ENCODE measurements at regions not wholly inside any gene's neighbourhood (a gene's known extent, or its start where the extent isn't known, plus 50 kb on each side); places are given as distances from the start of the nearest gene placed in this dataset.

DNA sequence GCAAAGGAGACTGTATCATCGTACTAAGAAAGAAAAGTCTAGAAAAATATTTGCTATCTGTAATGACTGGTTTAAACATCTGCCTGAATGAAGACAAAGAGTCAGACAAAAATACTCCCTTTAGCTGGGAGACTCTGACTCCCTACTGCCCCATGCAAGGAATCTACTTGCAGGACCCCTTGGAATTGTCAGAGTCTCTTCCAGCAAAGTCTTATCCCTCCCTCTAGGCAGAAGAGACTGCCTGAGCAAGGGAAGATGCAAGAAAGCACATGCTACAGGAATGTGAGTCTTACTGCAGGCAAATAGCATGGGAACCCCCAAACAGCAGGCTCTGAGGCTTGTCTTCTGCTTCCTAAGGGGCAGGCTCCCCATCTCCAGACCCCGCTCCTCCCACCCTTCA is 154.0 kb downstream of the KCNA5 start:
- WGBS, 2 donors: 55 to 58% methylated on average over 2 of the region's 2 CpGs
- no peak for DNase-seq (ENCODE audit: low spot score in 2 of 2)
- H3K4me3 ChIP-seq (ENCODE audit: low read depth, poor library complexity, severe bottlenecking): no peak overlapping the region
- TF ChIP-seq POLR2A (IDR thresholded peaks at IDR 0.05): no peak
- TF ChIP-seq, protein P1, sequence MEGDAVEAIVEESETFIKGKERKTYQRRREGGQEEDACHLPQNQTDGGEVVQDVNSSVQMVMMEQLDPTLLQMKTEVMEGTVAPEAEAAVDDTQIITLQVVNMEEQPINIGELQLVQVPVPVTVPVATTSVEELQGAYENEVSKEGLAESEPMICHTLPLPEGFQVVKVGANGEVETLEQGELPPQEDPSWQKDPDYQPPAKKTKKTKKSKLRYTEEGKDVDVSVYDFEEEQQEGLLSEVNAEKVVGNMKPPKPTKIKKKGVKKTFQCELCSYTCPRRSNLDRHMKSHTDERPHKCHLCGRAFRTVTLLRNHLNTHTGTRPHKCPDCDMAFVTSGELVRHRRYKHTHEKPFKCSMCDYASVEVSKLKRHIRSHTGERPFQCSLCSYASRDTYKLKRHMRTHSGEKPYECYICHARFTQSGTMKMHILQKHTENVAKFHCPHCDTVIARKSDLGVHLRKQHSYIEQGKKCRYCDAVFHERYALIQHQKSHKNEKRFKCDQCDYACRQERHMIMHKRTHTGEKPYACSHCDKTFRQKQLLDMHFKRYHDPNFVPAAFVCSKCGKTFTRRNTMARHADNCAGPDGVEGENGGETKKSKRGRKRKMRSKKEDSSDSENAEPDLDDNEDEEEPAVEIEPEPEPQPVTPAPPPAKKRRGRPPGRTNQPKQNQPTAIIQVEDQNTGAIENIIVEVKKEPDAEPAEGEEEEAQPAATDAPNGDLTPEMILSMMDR (IDR thresholded peaks at IDR 0.05): no peak
- intact Hi-C loops (cut with DNase I; ENCODE audit: low total_unique reads): no loop called here

DNA sequence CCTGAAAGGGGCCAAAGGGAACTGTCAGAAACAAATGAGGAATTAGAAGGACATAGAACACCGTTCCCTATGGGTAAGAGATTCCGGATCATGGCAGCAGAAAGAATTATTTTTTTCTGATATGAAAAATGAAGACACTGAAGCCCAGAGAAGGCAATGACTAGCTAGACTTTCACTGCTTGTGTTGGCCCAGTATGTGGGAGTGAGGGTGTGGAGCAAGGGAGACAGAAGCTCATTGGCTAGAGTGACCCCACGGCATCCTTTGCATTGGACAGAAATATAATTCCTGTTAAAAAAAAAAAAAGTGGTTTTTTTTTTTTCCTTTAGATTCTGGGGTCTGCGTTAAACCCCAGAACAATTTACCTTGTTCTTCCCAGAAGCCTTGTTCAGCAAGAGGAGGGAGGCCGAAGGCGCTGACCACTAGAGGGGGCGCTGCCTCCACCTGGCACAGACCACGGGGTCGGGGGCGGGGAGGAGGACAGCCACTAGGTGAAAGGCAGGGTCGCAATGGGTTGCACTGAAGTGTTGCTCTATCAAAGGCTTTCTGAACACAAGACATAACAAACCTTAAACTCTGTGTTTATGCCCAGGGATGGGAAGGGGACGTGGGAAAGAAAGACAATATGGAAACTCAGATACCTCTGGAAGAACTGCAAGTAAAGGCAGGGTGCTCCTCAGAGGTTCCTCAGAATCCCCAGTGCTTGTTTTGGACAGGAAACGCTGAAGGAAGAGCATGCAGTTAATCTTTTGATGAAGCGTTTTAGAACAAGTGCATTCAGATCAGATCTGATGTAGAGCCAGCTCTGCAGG is 156.8 kb downstream of the KCNA5 start:
- WGBS, 2 donors: 47% methylated on average over 14 of the region's 14 CpGs
- no peak overlapping the region for H3K4me3 ChIP-seq (ENCODE audit: low read depth, poor library complexity, severe bottlenecking)
- no peak for TF ChIP-seq POLR2A (IDR thresholded peaks at IDR 0.05)
- TF ChIP-seq, protein P1 (IDR thresholded peaks at IDR 0.05): no peak
- peak; percentile 17 to 90 for DNase-seq (ENCODE audit: low spot score in 2 of 2)
- intact Hi-C loops (cut with DNase I; ENCODE audit: low total_unique reads): no loop called here

GRCh38 chr12:5201554-5202218 is 158.0 kb downstream of the KCNA5 start:
- WGBS, 2 donors: 78 to 83% methylated on average over 18 of the region's 18 CpGs
- intact Hi-C loops (cut with DNase I; ENCODE audit: low total_unique reads): no loop called here
- TF ChIP-seq, protein P1 (IDR thresholded peaks at IDR 0.05): no peak
- no peak for TF ChIP-seq POLR2A (IDR thresholded peaks at IDR 0.05)
- H3K4me3 ChIP-seq (ENCODE audit: low read depth, poor library complexity, severe bottlenecking): no peak overlapping the region
- no peak for DNase-seq (ENCODE audit: low spot score in 2 of 2)

GRCh38 chr12:5203274-5203673 is 159.6 kb downstream of the KCNA5 start:
- TF ChIP-seq POLR2A (IDR thresholded peaks at IDR 0.05): no peak
- TF ChIP-seq, protein P1 (IDR thresholded peaks at IDR 0.05): no peak
- intact Hi-C loops (cut with DNase I; ENCODE audit: low total_unique reads): no loop called here
- 0% methylated on average over 1 of the region's 1 CpG for WGBS, 2 donors

GRCh38 chr12:5203720-5204119 is 160.0 kb downstream of the KCNA5 start:
- WGBS, 2 donors: 57 to 66% methylated on average over 4 of the region's 4 CpGs
- no peak overlapping the region for H3K4me3 ChIP-seq (ENCODE audit: low read depth, poor library complexity, severe bottlenecking)
- no peak for DNase-seq (ENCODE audit: low spot score in 2 of 2)
- intact Hi-C loops (cut with DNase I; ENCODE audit: low total_unique reads): no loop called here
- TF ChIP-seq POLR2A (IDR thresholded peaks at IDR 0.05): no peak
- TF ChIP-seq, protein P1 (IDR thresholded peaks at IDR 0.05): no peak

More at GRCh38 chr12:5203274-5203673, 159.6 kb downstream of the KCNA5 start:
- no peak overlapping the region for H3K4me3 ChIP-seq (ENCODE audit: low read depth, poor library complexity, severe bottlenecking)
- DNase-seq (ENCODE audit: low spot score in 2 of 2): no peak

All from lower leg skin (tissue), 4 donors.